ENCODE measurements at regions not wholly inside any gene's neighbourhood (a gene's known extent, or its start where the extent isn't known, plus 50 kb on each side); places are given as distances from the start of the nearest gene placed in this dataset.

DNA sequence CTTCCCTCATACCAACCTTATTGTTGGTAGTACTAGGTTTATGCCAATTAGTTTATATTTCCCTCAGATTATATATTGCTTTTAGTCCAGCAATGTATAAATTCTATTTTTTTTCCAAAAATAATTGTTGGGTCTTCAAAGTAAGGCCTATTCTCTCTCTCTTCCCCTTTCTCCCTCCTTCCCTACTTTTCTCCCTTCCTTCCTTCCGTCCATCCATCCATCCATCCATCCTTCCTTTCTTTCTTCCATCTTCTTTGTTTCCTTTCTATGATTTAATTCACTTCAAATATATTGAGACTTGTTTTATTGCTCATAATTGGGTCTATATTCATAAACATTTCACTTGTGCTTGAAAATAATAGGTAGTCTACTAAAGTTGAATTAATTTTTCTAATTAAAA lies 1259.2 kb downstream of the FSCB start:
- no peak for DNase-seq
- H3K36me3 ChIP-seq = no peaks in the 10 kb centered on the region
- H3K27me3 ChIP-seq = no peaks in the 10 kb centered on the region
- no peak overlapping the region for H3K27ac ChIP-seq
- ATAC-seq = no peak
- no peak for TF ChIP-seq POLR2A (IDR thresholded peaks at IDR 0.05)
- TF ChIP-seq, protein P1, sequence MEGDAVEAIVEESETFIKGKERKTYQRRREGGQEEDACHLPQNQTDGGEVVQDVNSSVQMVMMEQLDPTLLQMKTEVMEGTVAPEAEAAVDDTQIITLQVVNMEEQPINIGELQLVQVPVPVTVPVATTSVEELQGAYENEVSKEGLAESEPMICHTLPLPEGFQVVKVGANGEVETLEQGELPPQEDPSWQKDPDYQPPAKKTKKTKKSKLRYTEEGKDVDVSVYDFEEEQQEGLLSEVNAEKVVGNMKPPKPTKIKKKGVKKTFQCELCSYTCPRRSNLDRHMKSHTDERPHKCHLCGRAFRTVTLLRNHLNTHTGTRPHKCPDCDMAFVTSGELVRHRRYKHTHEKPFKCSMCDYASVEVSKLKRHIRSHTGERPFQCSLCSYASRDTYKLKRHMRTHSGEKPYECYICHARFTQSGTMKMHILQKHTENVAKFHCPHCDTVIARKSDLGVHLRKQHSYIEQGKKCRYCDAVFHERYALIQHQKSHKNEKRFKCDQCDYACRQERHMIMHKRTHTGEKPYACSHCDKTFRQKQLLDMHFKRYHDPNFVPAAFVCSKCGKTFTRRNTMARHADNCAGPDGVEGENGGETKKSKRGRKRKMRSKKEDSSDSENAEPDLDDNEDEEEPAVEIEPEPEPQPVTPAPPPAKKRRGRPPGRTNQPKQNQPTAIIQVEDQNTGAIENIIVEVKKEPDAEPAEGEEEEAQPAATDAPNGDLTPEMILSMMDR (IDR thresholded peaks at IDR 0.05) = no peak
- intact Hi-C loops (cut with DNase I) = no loop called here
- peaks cover 0 to 8% (median 0%) of the 10 kb centered on the region in 12 donors for H3K9me3 ChIP-seq
- H3K4me1 ChIP-seq = no peaks in the 10 kb centered on the region
- no peak overlapping the region for H3K4me3 ChIP-seq
- 63 to 82% (median 75%) methylated on average over 1 of the region's 1 CpG for WGBS, 4 donors

DNA sequence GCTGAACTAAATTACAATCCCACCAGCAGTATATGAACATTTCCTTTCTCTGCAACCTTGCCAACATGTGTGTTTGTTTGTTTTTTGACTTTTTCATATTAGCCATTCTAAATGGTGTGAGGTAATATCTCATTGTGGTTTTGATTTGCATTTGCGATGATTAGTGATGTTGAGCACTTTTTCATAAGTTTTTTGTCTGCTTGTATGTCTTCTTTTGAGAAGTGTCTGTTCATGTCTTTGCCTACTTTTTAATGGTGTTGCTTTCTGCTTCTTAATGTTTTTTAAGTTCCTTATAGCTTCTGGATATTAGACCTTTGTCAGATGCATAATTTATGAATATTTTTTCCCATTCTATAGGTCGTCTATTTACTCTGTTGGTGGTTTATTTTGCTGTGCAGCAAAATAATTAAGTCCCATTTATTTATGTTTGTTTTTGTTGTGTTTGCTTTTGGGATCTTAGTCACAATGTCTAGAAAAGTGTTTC lies 1262.9 kb downstream of the FSCB start:
- Histone ChIP-seq H3K27me3 (no peaks in the 10 kb centered on the region), H3K4me3 (no peak overlapping the region), H3K27ac (no peak overlapping the region), H3K4me1 (no peaks in the 10 kb centered on the region), H3K9me3 (peaks cover 0 to 8% (median 0%) of the 10 kb centered on the region in 12 donors), H3K36me3 (no peaks in the 10 kb centered on the region)
- DNase-seq = no peak
- intact Hi-C loops (cut with DNase I) = no loop called here
- ATAC-seq = no peak
- 54 to 62% (median 61%) methylated on average over 2 of the region's 2 CpGs for WGBS, 4 donors
- TF ChIP-seq POLR2A (IDR thresholded peaks at IDR 0.05) = no peak
- TF ChIP-seq, protein P1 (IDR thresholded peaks at IDR 0.05) = no peak

DNA sequence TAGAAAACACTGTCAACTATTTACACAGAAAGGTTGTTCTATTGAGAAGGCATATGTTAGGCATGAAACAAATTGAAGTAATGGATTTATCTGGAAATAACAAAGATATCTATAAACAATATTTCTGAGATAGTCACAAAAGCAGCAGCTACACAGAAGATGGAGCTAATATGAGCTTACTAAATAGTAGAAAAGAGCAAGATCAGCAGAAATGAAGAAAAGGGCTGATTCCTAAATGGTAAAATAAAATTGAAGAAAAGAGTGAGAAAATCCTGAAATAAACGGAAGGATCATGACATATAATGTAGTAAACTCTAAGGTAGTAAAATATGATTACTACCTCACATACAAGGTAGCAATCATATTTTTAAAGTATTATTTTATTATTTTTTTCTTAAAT lies 1263.9 kb downstream of the FSCB start:
- no peak for TF ChIP-seq POLR2A (IDR thresholded peaks at IDR 0.05)
- TF ChIP-seq, protein P1 (IDR thresholded peaks at IDR 0.05) = no peak
- intact Hi-C loops (cut with DNase I) = no loop called here
- 75 to 91% (median 83%) methylated on average over 1 of the region's 1 CpG for WGBS, 4 donors
- Histone ChIP-seq H3K4me1 (no peaks in the 10 kb centered on the region), H3K9me3 (peaks cover 0 to 8% (median 0%) of the 10 kb centered on the region in 12 donors), H3K27ac (no peak overlapping the region), H3K4me3 (no peak overlapping the region), H3K36me3 (no peaks in the 10 kb centered on the region), H3K27me3 (no peaks in the 10 kb centered on the region)
- ATAC-seq (no peak), DNase-seq (no peak)

DNA sequence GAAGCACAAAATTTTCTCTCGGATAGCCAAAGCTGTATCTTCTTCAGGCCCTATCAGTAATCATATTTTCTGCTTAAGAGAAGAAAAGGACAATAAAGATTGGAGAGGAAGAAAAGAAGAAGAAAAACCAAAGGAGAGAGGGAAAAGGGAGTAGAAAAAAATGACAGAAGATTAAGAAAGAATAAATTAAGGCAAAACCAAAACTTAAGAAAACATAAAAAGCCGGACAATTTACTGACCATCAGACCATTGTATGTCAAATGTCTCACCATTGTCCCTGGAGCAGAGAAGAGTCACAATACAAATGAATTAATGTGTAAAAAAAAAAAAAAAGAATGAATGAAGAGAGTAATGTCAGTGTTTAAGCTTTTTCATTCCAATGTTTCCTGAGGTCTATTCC lies 1274.8 kb downstream of the FSCB start:
- DNase-seq (no peak), ATAC-seq (no peak)
- Histone ChIP-seq H3K27ac (no peak overlapping the region), H3K9me3 (peaks cover 0 to 22% (median 0%) of the 10 kb centered on the region in 12 donors), H3K27me3 (no peaks in the 10 kb centered on the region), H3K4me1 (no peaks in the 10 kb centered on the region), H3K36me3 (no peaks in the 10 kb centered on the region), H3K4me3 (no peak overlapping the region)
- TF ChIP-seq, protein P1 (IDR thresholded peaks at IDR 0.05) = no peak
- TF ChIP-seq POLR2A (IDR thresholded peaks at IDR 0.05) = no peak
- WGBS, 4 donors = 86 to 90% (median 87%) methylated on average over 2 of the region's 2 CpGs
- intact Hi-C loops (cut with DNase I) = no loop called here
